GM10248 (cell line): ENCODE measurements at regions not wholly inside any gene's neighbourhood (a gene's known extent, or its start where the extent isn't known, plus 50 kb on each side); places are given as distances from the start of the nearest gene placed in this dataset.

Source experiments
- CTCF ChIA-PET: fragments of 300-600 bp; sonication (Branson Sonifier 250); formaldehyde crosslinking; extraction: SDS; loops from one replicate; lab custom pipeline; 2021; ENCODE audit warnings: antibody characterized with exemption; lab: Yijun Ruan, JAX
- POLR2A ChIA-PET: fragments of 350-650 bp; sonication (Branson Sonifier 250); formaldehyde crosslinking; extraction: SDS; loops from one replicate; lab custom pipeline; 2020; ENCODE audit warnings: antibody characterized with exemption; lab: Yijun Ruan, JAX
- DNase-seq: peaks from one replicate; pipeline ENCODE4 v3.0.0; 2012; ENCODE audit errors: extremely low spot score
- TF ChIP-seq, protein P1 (sequence below): IDR thresholded peaks from 2 replicates; pipeline ENCODE4 v1.5.1; 2012; ENCODE audit warnings: mild to moderate bottlenecking, low read depth; ENCODE audit errors: extremely low read depth, missing control alignments, control extremely low read depth

DNA sequence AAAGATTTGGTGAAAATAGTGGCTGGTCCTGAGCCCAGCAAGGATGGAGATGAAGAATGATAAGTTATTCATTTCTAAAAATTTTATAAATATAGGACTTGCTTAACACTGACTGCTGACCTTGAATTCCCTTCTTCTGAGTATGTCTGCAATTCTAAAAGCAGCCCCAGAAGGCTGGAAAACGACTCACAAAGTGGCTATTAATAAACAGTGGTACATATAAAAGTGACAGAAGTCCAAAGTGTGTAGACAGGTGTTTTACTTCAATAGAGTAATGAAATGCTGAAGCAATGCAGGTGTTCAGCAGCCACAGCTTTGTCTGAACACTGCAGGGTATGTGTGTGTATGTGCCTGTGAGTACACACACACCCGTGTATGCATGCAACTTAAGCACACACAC lies 219.0 kb upstream of the NRIP1 start:
- CTCF ChIA-PET: no interaction called here
- TF ChIP-seq, protein P1, sequence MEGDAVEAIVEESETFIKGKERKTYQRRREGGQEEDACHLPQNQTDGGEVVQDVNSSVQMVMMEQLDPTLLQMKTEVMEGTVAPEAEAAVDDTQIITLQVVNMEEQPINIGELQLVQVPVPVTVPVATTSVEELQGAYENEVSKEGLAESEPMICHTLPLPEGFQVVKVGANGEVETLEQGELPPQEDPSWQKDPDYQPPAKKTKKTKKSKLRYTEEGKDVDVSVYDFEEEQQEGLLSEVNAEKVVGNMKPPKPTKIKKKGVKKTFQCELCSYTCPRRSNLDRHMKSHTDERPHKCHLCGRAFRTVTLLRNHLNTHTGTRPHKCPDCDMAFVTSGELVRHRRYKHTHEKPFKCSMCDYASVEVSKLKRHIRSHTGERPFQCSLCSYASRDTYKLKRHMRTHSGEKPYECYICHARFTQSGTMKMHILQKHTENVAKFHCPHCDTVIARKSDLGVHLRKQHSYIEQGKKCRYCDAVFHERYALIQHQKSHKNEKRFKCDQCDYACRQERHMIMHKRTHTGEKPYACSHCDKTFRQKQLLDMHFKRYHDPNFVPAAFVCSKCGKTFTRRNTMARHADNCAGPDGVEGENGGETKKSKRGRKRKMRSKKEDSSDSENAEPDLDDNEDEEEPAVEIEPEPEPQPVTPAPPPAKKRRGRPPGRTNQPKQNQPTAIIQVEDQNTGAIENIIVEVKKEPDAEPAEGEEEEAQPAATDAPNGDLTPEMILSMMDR: no peak

DNA sequence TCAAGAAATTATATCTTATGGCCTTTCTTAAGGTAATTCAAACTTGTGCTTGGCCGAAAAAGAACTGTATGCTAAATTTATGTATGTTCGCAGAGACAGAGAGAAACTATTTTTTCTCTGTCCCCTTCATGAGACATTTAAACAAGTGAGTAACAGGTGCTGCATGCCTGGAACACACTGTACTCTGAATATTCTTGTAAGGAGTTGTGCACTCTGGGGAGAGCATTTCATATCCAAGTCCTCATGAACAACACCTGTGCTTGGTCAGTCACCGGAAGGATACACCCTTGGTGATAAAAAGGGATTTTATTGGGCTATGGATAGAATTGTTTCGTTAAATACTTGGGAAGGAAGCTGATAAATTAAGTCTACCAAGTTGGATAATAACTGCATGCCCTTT lies 220.8 kb upstream of the NRIP1 start:
- TF ChIP-seq, protein P1: no peak
- POLR2A ChIA-PET: no interaction called here
- DNase-seq: no peak
- CTCF ChIA-PET: interaction anchor here (1.0 kb wide), 1 partner anchor 20 kb away, joined by 3 read pairs; no protein-coding TSS in a partner anchor

More for the DNA sequence above, 219.0 kb upstream of the NRIP1 start:
- POLR2A ChIA-PET: no interaction called here
- no peak for DNase-seq

DNA sequence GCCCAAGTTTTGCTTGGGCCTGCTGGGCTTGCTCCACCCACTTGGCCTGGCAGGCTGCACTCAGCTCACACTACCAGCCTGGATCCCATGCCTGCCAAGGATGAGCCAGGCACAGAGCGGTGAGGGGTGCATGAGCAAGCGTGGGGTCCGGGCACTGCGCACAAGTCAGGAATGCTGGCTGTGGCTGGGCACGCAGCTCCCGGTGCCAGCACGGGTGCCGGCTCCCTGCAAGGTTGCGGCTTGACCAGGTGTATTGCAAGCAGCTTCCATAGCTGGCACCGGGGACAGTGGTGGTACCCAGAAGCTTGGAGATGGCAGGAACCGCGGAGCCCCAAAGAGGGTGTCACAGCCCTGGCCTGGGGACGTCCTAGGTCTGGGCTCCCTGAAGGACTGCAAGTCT lies 224.4 kb upstream of the NRIP1 start:
- POLR2A ChIA-PET: no interaction called here
- CTCF ChIA-PET: interaction anchor here (1.1 kb wide), 1 partner anchor 194 kb away, joined by 3 read pairs; no protein-coding TSS in a partner anchor
- TF ChIP-seq, protein P1: no peak
- DNase-seq: no peak

DNA sequence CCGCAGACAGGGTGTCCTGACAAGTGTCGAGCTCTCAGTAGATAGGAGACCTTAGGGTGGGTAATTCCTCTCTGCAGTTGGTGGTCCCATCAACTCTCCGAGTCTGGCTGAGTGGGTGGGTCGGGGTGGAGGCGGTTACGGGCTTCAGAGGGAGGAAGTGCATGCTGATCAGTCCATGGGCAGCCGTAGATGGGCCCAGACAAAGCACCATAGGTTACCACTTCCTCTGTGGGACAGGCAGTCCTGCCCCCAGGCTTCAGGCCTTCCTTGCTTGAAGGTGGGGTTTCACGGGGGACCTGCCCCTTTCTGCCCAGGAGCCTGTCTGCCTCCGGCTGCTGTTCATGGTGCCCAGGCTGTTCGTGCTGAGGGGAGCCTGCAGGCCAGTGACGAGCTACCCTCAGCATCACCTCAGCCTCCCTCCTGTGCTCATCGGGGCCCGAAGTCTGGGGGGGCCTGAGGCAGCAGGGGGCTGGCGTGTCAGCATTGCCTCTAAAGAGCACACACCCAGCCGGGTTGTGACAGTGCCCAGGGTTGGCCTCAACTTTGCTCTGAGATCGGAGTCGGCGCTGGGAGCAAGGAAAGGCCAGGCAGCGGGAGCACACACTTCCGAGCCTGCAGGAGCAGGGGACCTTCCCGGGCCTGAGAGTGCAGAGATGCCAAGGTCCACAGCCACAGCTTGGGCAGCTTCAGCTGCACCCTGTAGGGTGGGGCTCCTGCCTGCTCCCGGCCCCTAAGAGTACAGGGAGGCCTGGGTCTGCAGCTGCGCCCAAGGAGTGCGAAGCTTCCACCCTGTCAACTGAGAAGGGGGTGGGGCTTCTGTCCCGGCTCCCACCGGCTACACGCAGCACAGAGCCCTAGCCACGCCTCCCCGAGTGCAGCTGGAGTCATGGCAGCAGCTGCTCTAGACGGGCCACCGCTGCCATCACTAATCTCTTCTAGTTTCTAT lies 225.4 kb upstream of the NRIP1 start:
- ChIA-PET POLR2A (no interaction called here), CTCF (interaction anchor here (1.1 kb wide), 1 partner anchor 193 kb away, joined by 3 read pairs; no protein-coding TSS in a partner anchor)
- TF ChIP-seq, protein P1: no peak
- DNase-seq: no peak

DNA sequence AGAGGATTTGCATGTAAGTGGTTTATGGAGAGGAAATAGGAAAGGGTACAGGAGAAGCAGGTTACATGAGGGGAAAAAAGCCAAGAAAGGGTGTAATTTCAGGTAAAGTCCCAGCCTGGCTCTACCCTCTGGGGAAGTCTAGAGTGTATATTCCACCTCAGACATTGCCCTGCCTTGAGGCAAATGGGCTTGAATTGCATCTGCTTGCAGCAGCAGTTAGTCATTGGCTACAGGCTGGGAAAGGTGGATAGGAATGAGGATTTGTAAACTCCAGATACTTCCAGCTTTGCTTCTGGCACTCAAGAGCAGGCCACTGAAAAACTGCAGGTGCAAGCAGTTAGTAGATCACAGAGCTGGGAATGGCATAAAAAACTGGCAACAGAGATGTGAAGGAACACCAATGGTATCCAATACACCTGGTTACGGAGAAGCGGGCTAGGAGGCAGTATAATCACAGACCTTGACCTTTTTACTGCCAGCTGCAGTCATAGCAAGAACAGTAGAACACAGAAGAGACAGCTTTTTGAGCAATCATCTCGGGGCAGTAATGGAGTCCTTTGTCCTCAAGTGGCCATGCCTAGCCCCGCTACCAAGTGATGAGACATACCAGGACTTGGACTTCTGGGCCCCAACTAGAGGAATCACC lies 226.9 kb upstream of the NRIP1 start:
- no peak for DNase-seq
- ChIA-PET POLR2A (no interaction called here), CTCF (no interaction called here)
- TF ChIP-seq, protein P1: no peak

DNA sequence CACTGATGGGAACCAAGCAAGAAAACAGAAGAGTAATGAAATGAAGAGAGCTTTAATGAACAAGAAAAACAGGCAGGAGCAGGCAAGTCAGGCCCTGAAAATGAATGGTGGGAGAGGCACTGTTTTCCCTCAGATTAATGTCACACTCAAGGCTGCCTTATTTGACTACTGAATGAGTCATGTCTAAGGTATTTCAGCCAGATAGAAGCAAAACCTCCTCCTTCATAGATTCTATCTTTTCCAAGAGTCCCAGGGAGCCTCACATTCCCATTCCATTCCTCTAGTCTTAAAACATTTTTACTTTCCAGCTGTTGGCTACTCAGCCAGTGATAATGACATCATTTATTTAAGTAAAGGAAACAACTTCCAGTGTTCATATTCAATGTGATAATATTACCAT lies 228.4 kb upstream of the NRIP1 start:
- ChIA-PET POLR2A (no interaction called here), CTCF (interaction anchor here (1.0 to 1.4 kb wide), 2 partner anchors 13 to 22 kb away, joined by 3 read pairs; no protein-coding TSS in a partner anchor)
- no peak for DNase-seq
- TF ChIP-seq, protein P1: no peak
